ENCODE measurements at regions not wholly inside any gene's neighbourhood (a gene's known extent, or its start where the extent isn't known, plus 50 kb on each side); places are given as distances from the start of the nearest gene placed in this dataset.

DNA sequence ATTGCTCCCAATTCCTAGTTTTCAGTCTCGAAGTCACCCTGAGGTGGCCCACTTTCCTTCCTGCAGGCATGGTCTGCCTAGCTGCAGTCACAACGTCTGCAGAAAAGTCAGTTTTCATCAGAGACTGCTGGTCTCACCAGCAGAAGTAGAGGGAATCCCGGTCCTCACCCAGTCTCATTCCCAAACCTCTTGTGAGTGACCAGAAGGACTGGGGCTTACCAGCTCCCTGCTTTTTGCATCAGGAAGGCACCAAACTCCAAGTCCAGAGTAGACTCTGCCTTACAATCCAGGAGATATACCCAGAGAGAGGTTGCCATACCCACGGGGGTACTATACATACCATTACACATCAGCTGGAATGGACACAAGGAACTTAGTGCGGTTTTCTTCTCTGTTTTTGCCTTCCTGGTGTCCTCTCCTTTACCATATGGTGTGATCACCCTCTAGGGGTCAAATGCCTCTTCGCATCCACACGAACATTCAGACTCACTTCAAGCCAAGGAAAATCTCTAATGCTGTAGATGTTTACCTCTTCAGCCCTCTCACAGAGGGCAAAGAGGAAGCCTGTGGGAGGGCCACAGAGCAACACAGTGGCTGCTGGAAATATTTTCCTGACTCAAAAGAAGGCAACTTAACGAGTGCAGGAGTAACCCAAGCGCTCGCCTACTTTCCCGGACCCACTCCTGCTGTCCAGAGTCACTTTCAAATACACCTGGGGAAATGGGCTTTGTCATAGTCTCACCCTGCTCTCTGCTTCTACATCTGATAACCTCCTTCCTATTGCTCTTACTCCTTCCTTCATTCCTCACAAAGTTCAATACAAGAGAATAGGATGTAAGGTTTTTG, 220.9 kb downstream of the C7orf25 start:
- Mint-ChIP-seq H3K36me3 (ENCODE audit: low read depth) (no peaks in the 10 kb centered on the region), H3K4me3 (no peak overlapping the region), H3K27ac (no peak overlapping the region), H3K4me1 (no peaks in the 10 kb centered on the region), H3K27me3 (peaks cover 7% of the 10 kb centered on the region), H3K9me3 (peaks cover 4% of the 10 kb centered on the region)
- no peak for DNase-seq
- no peak for ATAC-seq

DNA sequence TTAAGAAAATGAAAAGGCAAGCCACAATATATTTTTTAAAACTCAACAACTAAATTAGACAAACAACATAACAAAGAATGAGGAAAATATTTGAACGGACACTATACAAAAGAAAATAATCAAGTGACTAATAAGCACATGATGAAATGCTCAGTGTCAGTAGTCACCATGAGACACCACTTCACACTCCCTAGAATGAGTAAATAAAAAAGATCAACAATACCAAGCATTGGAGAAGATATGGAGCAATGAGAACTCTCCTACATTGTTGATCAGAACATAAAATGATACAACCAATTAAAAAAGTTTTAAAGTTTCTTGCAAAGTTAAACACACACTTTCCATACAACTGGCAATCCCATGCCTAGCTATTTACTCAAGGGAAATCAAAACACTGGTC, 222.2 kb downstream of the C7orf25 start:
- DNase-seq (no peak), ATAC-seq (no peak)

DNA sequence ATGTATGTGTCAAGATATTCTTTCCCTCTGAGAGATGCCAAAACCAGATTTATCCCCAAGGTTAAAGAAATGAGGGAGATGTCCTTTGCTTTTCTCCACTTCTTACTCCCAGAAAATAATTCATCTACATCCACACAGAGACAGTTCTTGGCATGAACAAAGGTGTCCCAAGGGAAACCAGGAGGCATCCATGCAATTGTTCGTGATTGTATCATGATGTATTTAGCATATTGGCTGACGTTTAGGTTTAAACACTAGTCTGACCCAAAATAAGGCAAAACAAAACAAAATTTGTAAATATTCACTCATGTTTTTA, 223.9 kb downstream of the C7orf25 start:
- no peaks in the 10 kb centered on the region for H3K4me1 Mint-ChIP-seq
- H3K27ac Mint-ChIP-seq, result no peak overlapping the region
- no peak overlapping the region for H3K4me3 Mint-ChIP-seq
- H3K27me3 Mint-ChIP-seq, result peaks cover 4% of the 10 kb centered on the region
- H3K9me3 Mint-ChIP-seq, result peaks cover 4% of the 10 kb centered on the region
- ATAC-seq (no peak), DNase-seq (no peak)
- no peaks in the 10 kb centered on the region for H3K36me3 Mint-ChIP-seq (ENCODE audit: low read depth)

More for the DNA sequence above, 222.2 kb downstream of the C7orf25 start:
- Mint-ChIP-seq H3K4me3 (no peak overlapping the region), H3K27ac (no peak overlapping the region), H3K36me3 (ENCODE audit: low read depth) (no peaks in the 10 kb centered on the region), H3K9me3 (peaks cover 4% of the 10 kb centered on the region), H3K27me3 (peaks cover 8% of the 10 kb centered on the region), H3K4me1 (no peaks in the 10 kb centered on the region)

DNA sequence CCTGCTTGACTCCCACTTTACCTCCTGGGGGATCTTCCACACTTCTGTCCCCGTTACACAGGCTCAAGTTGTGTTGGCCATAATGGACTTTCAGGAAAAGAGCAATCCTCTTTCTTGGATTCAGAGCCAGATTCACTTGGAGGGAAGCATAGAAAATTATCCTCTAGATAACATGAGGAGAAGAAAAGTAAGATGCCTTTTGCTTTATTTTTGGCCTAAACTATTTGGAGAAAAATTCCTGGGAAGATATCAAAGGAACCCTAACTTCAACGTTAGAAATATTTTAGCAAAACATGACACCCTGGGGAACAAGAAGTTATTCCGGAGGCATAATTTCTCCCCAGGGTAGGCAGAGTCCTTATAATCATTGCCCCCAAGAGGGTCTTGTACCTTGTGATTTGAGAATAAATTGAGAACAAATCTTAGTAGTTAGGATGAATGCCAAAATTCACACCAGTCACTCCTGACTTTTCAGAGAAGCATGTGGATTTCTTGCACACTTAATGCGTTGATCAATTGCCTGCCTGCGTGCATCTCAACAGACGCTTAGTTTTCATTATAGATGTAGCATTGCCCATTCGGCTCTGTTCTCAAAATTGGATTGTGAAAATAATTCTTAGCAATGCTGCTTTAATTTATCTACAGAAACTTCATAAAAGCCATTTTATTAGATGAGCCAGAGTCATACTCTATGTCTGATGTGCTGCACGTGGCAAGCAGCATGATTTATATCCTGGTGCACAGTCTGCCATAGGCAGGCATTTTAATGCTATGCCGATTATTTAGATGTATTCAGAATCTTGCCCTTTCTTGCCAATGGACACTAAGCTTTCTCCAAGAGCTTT, 224.4 kb downstream of the C7orf25 start:
- no peak for DNase-seq
- H3K36me3 Mint-ChIP-seq (ENCODE audit: low read depth), result no peaks in the 10 kb centered on the region

DNA sequence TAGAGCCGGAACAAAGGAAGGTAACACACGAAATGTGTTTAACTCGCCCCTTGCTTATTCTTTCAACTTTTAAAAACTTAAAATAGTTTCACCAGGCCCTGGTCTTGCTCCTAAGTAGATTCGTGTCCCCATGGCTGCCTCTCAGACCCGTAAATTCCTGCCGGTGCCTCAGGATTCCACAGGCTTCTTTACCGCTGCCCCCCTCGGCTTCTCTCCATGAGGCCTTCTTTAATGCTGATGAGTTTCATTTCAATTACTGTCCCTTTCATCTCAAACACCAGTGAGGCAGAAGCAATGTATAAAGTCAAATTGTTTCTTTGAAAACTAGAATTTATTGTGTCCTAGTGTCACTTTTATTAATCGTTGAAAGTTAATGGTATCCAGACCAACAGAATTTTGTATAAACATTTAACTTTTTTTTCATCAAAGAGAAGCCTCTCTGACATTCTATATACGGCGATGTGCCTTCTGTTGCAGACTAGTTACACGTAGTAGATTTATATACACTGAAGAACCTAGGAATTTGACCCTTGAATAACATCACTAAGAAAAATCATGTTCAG, 225.2 kb downstream of the C7orf25 start:
- H3K4me3 Mint-ChIP-seq, result no peak overlapping the region

More for the DNA sequence above, 224.4 kb downstream of the C7orf25 start:
- peaks cover 4% of the 10 kb centered on the region for H3K9me3 Mint-ChIP-seq
- H3K4me1 Mint-ChIP-seq, result no peaks in the 10 kb centered on the region
- no peak overlapping the region for H3K27ac Mint-ChIP-seq
- no peak for ATAC-seq
- H3K27me3 Mint-ChIP-seq, result peaks cover 4% of the 10 kb centered on the region
- no peak overlapping the region for H3K4me3 Mint-ChIP-seq

DNA sequence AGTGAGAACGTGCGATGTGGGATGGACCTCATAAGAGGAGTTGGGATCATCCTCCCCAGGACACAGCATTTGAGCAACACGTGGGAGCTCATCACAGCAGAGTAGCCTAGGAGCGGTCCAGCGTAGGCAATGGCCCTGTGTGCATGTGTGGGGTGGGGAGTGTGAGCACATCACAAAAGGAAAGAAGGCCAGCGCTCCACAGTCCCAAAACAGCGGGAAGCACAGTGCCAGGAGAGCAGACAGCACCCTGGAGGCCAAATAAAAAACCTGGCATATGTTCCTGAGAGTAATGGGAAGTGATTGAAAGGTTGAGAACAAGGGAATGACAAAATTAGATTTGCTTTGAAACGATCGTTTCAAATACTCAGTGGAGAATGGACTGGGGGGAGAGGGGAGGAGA, 226.0 kb downstream of the C7orf25 start:
- ATAC-seq, result no peak

More for the DNA sequence above, 225.2 kb downstream of the C7orf25 start:
- no peaks in the 10 kb centered on the region for H3K36me3 Mint-ChIP-seq (ENCODE audit: low read depth)
- ATAC-seq (no peak), DNase-seq (no peak)
- H3K4me1 Mint-ChIP-seq, result no peaks in the 10 kb centered on the region
- H3K27ac Mint-ChIP-seq, result no peak overlapping the region
- H3K9me3 Mint-ChIP-seq, result peaks cover 4% of the 10 kb centered on the region
- peaks cover 4% of the 10 kb centered on the region for H3K27me3 Mint-ChIP-seq

DNA sequence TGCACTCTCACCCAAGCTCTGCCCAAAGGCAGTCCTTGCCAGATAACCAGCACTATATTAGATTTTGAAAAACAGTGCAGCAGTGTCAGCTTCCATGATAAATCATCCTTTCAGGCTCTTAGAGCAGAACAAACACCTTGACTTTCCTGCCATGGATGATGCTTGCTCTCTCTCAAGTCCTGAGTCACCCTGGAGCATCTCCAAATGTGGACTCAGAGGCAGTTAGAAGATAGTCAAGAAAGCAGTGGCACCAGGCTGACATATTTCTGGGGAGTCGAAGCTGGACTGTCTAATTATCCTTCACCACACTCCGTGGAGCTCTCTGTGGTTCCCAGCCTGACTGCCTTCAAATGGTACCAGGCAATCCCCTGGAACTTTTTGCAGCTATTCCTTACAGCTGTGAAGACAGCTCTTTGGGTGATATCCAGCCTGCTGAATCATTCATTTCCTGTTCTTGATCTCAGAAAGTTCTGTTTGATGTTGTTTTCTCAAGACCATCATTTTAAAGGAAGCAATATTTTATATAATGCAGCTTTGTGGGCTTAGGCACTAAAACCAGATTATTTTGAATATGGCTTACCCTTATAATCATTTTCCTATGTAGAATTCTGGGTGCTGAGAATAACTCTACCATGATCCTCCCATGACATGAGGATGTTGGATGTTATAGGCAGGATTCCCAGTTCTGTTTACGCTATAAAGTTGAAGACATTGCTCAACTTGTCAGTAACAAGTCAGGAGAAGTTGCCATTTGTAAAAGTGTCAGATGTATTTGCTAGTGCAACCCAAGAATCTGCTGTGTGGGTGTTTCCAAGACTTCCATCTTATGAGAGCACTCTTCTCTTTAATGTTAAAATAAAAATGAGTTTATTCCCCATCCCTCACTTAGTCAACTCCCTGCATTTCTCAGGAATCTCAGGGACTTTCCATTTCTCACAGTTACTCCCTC, 233.8 kb downstream of the C7orf25 start:
- H3K9me3 Mint-ChIP-seq, result no peaks in the 10 kb centered on the region
- no peak for DNase-seq
- H3K36me3 Mint-ChIP-seq (ENCODE audit: low read depth), result no peaks in the 10 kb centered on the region
- H3K27me3 Mint-ChIP-seq, result peaks cover 7% of the 10 kb centered on the region
- no peak overlapping the region for H3K4me3 Mint-ChIP-seq
- H3K4me1 Mint-ChIP-seq, result no peaks in the 10 kb centered on the region
- H3K27ac Mint-ChIP-seq, result no peak overlapping the region
- no peak for ATAC-seq

More for the DNA sequence above, 226.0 kb downstream of the C7orf25 start:
- Mint-ChIP-seq H3K4me1 (no peaks in the 10 kb centered on the region), H3K27me3 (peaks cover 4% of the 10 kb centered on the region), H3K27ac (no peak overlapping the region), H3K4me3 (no peak overlapping the region), H3K9me3 (peaks cover 4% of the 10 kb centered on the region), H3K36me3 (ENCODE audit: low read depth) (no peaks in the 10 kb centered on the region)
- DNase-seq, result no peak

DNA sequence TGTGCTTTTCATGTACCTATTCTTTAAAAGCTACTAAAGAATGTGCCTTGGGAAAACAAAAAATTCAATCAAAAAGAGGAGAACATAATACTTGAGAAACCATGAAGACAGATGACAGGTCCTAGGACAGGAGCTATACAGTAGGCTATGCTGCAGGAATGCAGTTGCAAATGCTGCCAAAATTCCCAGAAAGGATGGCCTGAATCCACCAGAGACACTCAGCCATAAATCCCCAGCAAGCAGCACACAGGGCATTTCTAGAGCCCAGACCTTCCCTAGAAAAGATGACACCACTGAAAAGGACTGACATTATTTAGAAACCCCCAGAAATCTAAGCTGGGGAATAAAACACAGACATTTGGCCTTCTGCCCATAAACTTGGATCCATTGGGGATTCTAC, 237.3 kb downstream of the C7orf25 start:
- DNase-seq (no peak), ATAC-seq (no peak)
- Mint-ChIP-seq H3K27ac (no peak overlapping the region), H3K9me3 (no peaks in the 10 kb centered on the region), H3K4me3 (no peak overlapping the region), H3K36me3 (ENCODE audit: low read depth) (no peaks in the 10 kb centered on the region), H3K4me1 (no peaks in the 10 kb centered on the region), H3K27me3 (peaks cover 6% of the 10 kb centered on the region)

DNA sequence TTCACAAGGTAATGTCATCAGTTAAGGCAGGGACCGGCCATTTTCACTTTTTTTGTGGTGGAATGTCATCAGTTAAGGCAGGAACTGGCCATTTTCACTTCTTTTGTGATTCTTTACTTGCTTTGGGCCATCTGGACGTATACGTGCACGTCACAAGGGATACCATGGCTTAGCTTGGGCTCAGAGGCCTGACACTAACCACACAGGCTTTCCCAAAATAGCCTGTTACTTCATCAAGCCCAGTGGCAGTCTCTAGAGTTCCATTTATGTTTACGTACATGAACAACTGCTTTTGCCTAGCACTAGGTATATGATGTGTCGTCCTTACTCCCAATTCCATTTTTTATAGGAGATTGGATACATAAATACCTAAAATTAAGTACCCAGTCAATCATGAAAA, 237.9 kb downstream of the C7orf25 start:
- no peak for ATAC-seq
- Mint-ChIP-seq H3K27ac (no peak overlapping the region), H3K36me3 (ENCODE audit: low read depth) (no peaks in the 10 kb centered on the region), H3K9me3 (no peaks in the 10 kb centered on the region), H3K4me3 (no peak overlapping the region), H3K27me3 (peaks cover 3% of the 10 kb centered on the region), H3K4me1 (no peaks in the 10 kb centered on the region)
- no peak for DNase-seq

DNA sequence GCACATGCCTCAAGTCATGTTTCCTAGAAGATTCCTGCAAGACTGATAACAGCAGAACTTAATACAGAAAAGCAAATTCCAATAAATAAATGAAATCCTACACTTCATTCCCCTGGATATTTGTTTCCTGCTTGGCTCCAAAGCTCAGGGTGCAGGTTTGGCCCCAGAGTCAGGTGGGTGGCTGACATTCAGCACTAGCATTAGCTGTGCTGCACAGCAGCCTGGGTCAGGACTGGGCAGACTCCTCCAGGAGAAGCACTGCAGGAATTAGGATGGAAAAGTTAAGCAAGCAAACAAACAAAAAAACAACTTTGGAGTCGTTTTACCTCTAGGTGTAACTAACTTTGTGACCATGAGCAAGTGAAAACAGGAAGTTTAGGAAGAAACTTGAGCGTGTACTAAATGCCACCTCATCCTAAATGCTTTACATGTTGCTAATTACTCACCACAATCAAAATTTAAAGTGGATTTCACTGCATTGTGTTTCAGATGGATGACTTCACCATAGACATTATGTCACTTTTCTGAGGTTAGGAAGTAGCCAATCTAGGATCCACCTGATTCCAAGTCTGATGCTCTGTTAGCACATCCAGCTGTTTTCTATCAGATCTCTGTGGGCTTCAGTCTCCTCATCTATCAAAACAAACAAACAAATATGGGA, 239.4 kb downstream of the C7orf25 start:
- peaks cover 1% of the 10 kb centered on the region for H3K36me3 Mint-ChIP-seq (ENCODE audit: low read depth)
- DNase-seq (no peak), ATAC-seq (no peak)
- H3K4me1 Mint-ChIP-seq, result no peaks in the 10 kb centered on the region
- peaks cover 3% of the 10 kb centered on the region for H3K9me3 Mint-ChIP-seq
- H3K27me3 Mint-ChIP-seq, result peaks cover 2% of the 10 kb centered on the region
- no peak overlapping the region for H3K4me3 Mint-ChIP-seq
- H3K27ac Mint-ChIP-seq, result no peak overlapping the region

DNA sequence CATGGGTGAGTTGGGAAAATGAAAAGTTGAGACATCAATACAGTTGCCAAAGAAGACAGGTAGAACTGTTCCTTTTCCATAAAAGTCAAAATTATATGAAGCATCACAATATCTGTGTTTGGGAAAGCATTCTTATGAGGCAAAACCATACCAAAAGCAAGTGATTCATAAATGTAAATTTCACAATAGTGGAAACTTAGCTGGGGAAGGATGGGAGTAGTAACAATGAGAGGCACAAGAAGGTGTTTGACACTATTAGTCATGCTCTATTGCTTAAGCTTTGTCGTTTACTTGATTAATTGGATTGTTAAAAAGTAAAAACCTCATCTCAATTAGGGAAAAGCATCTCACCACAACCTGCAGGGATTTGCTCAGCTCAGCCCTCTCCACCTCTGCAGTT, 240.2 kb downstream of the C7orf25 start:
- no peak for DNase-seq
- no peak for ATAC-seq
- no peak overlapping the region for H3K4me3 Mint-ChIP-seq
- peaks cover 8% of the 10 kb centered on the region for H3K9me3 Mint-ChIP-seq
- no peak overlapping the region for H3K27ac Mint-ChIP-seq
- peaks cover 2% of the 10 kb centered on the region for H3K27me3 Mint-ChIP-seq
- peaks cover 3% of the 10 kb centered on the region for H3K36me3 Mint-ChIP-seq (ENCODE audit: low read depth)
- H3K4me1 Mint-ChIP-seq, result no peaks in the 10 kb centered on the region

DNA sequence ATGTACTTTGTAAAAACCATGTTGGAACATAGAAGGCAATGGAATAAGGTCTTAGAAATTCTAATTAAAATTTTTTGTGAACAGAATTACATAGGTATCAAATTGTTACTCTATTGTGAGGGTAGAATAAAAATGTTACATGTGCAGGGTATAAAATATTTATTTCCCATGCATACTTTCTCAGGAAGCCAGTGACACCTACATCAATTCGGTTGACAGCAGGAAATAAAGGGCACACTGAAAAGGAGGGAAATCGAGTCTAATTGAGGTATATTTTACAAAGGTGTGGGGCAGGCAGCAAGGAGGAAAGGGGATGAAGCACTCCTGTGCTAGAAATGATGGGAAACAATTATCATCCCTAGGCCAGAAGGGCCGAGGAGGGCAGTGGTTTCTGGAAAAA, 244.9 kb downstream of the C7orf25 start:
- no peaks in the 10 kb centered on the region for H3K4me1 Mint-ChIP-seq

DNA sequence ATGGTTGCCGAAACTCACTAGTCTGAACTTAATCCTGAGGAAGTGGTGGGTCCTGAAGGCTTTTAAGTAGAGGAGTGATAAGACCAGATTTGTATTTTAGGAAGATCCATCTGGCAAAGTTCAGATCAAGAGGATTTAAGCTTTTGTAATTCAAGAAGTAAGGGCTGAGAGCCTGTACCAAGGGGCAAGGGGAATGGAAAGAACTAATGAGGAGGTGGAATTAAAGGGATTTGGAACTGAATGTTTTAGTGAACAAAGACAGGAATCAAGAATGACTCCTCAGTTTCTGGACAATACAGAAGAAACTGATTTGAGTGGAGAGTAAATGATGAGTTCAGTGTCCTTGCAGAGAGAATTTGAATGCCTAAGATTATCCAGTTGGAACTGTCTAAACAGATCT, 249.0 kb downstream of the C7orf25 start:
- Mint-ChIP-seq H3K9me3 (peaks cover 25% of the 10 kb centered on the region), H3K4me3 (no peak overlapping the region), H3K27ac (no peak overlapping the region), H3K4me1 (no peaks in the 10 kb centered on the region), H3K27me3 (no peaks in the 10 kb centered on the region), H3K36me3 (ENCODE audit: low read depth) (peaks cover 3% of the 10 kb centered on the region)
- no peak for DNase-seq
- ATAC-seq, result no peak

More for the DNA sequence above, 244.9 kb downstream of the C7orf25 start:
- Mint-ChIP-seq H3K27ac (no peak overlapping the region), H3K9me3 (peaks cover 25% of the 10 kb centered on the region), H3K27me3 (no peaks in the 10 kb centered on the region), H3K4me3 (no peak overlapping the region), H3K36me3 (ENCODE audit: low read depth) (peaks cover 3% of the 10 kb centered on the region)
- no peak for ATAC-seq
- no peak for DNase-seq

DNA sequence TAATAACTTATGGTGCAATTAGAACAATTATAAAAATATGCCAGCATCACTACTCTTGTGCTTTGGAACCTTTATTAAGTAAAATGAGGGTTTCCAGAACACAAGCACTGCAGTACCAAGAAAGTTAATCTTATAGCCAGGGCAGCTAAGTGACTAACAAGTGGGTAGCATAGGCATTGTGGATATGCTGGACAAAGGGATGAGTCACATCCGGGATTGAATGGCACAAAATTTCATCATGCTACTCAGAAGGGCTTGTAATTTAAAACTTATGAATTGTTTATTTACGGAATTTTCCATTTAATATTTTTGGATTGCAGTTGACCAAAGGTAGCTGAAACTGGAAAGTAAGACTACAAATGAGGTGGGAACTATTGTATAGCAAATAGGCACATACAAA, 250.6 kb downstream of the C7orf25 start:
- Mint-ChIP-seq H3K27me3 (peaks cover 3% of the 10 kb centered on the region), H3K27ac (no peak overlapping the region), H3K4me1 (no peaks in the 10 kb centered on the region), H3K36me3 (ENCODE audit: low read depth) (no peaks in the 10 kb centered on the region), H3K4me3 (no peak overlapping the region), H3K9me3 (peaks cover 17% of the 10 kb centered on the region)
- ATAC-seq (no peak), DNase-seq (no peak)
